Astrocyte of the spinal cord (primary cell): ENCODE measurements at regions not wholly inside any gene's neighbourhood (a gene's known extent, or its start where the extent isn't known, plus 50 kb on each side); places are given as distances from the start of the nearest gene placed in this dataset.
"Not testable (repeated sequence)": the region's sequence is repeated elsewhere in the genome, so short reads cannot be mapped to it uniquely, and the experiment has no call there.

Source experiments
- DNase-seq: peaks from one replicate; pipeline ENCODE4 v3.0.0; 2011; ENCODE audit warnings: low read depth, low spot score
- H3K4me3 ChIP-seq: 2 replicates; pipeline ENCODE4 v1.5.1; 2011; ENCODE audit warnings: low read depth, mild to moderate bottlenecking, low read length, moderate library complexity
- CTCF ChIP-seq: IDR thresholded peaks from 2 replicates; pipeline ENCODE4 v1.5.1; 2012; ENCODE audit warnings: low read depth, mild to moderate bottlenecking, low read length, inconsistent platforms
- in situ Hi-C: cut with HindIII; loops from 2 replicates; pipeline ENCODE4 v1.10.0; 2017; ENCODE audit warnings: low sequenced_read_pairs

- H3K4me3 ChIP-seq, in situ Hi-C loops, DNase-seq: not testable (repeated sequence)
Observed at GRCh38 chr7:106713452-106713851, 52.5 kb upstream of the CCDC71L start.

GRCh38 chr7:106714590-106715442 is 53.9 kb upstream of the CCDC71L start:
- peak; percentile 19 for DNase-seq
- in situ Hi-C loops, H3K4me3 ChIP-seq: not testable (repeated sequence)

- in situ Hi-C loops: no loop called here
- no peak for TF ChIP-seq CTCF
- H3K4me3 ChIP-seq: no peak overlapping the region
- DNase-seq: no peak
Observed at GRCh38 chr7:106715730-106716129, 54.8 kb upstream of the CCDC71L start.

GRCh38 chr7:106717254-106717954 is 56.4 kb upstream of the CCDC71L start:
- peak; percentile 14 for DNase-seq
- TF ChIP-seq CTCF: no peak
- in situ Hi-C loops: no loop called here
- no peak overlapping the region for H3K4me3 ChIP-seq

- H3K4me3 ChIP-seq: no peak overlapping the region
- no peak for TF ChIP-seq CTCF
- peak; percentile 96 for DNase-seq
- in situ Hi-C loops: no loop called here
Observed at GRCh38 chr7:106717955-106718871, 57.3 kb upstream of the CCDC71L start.

- H3K4me3 ChIP-seq: no peak overlapping the region
- no peak for TF ChIP-seq CTCF
- in situ Hi-C loops: no loop called here
- no peak for DNase-seq
Observed at GRCh38 chr7:106720641-106721040, 59.7 kb upstream of the CCDC71L start.
